DMS114 treated with DMSO at 0.1 percent for 48 hours (cell line): ENCODE measurements at regions not wholly inside any gene's neighbourhood (a gene's known extent, or its start where the extent isn't known, plus 50 kb on each side); places are given as distances from the start of the nearest gene placed in this dataset.
"Not testable (repeated sequence)": the region's sequence is repeated elsewhere in the genome, so short reads cannot be mapped to it uniquely, and the experiment has no call there.

ENCODE experiments used
- DNase-seq: peaks from one replicate; lab custom pipeline; 2025; ENCODE audit not compliant: unreplicated experiment; lab: John Stamatoyannopoulos, UW

DNA sequence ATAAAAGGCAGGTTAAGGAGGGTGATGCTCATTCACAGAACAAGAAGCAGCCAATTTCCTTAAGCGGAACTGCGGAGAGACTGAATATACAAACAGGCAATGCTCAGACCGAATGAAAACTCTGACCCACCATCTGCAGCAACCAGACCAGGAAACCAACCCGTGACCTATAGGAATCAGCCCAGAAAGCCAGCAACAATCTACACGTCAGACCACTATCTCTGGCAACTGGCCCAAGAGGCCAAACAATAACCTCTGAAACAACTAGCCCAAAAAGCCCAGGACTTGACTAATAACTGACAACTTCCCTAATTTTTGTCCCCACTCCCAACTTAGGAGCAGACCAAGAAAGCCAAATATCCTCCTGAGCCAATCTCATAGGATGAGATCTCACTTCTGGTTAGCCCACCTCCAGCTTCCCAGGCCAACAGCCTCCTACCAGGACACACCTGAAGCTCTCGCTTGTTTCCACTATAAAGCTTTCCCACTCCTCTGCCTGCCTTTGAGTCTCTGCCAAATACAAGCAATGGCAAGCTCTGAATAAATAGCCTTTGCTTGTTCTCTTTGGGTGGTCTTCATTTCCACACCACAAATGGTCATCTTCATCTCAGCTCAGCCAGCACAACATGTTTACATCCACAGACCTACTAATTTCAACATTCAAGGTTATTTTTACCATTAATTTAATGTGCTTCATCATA lies 168.5 kb downstream of the HSD17B3 start:
- DNase-seq = no peak

DNA sequence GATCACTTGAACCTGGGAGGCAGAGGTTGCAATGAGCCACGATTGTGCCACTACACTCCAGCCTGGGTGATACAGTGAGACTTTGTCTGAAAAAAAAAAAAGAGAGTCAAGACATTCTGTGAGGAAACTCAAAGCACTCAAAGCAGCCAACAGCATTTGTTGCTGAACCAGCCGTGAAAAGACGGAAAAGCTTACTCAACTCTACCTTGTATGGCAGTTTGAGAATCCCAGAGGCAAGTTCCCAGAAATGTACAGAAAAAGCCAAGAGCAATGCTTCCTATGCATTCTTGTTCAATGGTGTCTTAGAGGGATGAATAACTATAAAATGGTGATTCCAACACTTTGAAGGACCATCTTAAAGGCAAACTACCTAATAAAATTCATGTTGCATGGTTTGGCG lies 170.2 kb downstream of the HSD17B3 start:
- no peak for DNase-seq

DNA sequence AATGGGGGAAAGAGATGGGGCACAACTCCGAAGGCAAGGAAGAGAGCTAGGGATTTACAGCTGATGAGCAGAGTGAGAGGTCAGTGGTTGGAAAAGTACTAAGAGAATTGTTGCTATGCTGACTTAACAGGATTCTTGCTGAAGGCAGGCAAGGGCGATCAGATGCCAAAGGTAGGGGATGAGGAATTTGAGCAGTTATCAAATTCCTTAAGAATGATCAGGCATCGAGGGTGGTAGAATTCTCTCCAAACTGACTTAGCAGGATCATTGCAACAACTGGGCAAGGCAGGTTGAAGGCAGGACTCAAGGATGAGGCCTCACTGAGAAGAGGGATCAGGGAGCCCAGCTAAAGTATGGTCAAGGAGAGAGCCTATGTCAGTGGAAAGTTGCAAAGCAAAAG lies 171.0 kb downstream of the HSD17B3 start:
- DNase-seq = no peak

DNA sequence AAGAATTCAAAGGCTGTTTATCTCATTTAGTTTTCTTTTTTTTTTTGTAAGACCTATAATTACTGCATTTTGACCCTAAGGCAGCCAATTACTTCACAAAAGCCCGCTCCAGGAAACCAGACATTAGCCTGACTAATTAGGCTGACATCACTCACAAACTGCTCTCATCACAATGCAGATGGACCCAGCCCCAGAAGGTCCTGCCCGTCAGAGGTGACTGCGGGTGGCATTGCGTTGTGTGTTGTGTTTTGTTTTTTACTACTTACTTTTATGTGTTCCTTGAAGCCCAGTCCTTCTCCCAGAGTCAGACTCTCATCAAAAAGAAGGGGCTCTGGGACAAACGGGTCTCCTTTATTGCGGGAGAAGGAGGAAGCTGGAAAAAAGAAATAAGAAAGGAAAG lies 172.2 kb downstream of the HSD17B3 start:
- no peak for DNase-seq

DNA sequence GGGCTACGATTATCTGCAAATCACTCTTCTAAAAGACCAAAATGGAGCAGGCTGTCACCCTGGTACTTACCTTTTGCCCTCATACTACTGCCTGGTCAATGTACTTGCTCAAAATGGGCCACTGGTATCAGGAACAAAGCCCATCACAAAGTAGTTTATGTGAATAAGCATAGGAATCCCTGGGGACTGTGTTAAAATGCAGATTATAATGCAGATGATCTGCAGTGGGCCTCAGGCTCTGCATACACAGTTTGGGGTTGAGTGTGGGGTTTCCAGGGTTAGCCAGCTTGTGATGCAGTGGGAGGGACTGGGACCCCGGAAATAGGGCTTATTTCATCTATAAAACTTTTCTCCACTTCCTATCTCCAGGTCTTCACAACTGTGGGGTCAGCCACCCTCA lies 173.1 kb downstream of the HSD17B3 start:
- no peak for DNase-seq

DNA sequence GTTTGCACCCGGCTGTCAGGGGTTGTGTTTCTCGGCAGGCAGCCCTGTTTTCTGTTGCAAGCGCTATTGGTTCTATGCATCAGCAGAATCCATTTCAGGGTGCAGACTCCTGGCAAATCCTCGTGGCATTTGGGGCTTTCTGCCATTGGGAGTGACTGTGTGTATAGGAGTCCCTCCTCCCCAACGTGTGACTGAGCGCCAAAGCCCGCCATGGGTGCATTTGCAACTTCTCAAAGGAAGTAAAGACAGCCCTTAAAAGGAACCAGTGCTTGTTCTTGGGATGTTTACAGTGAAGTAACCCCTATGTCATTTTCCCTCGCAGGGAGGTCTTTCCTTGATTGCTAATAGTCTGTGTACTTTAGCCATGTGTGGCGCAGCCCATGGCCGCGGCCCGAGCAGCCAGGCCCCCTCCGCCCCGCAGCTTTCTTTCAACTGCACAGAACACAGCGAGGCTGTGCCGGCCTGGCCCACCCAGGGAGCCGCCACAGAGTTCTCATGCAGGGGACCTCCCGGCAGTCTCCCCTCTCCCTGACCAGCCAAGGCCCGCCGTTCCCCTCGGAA lies 175.6 kb downstream of the HSD17B3 start:
- DNase-seq = no peak

DNA sequence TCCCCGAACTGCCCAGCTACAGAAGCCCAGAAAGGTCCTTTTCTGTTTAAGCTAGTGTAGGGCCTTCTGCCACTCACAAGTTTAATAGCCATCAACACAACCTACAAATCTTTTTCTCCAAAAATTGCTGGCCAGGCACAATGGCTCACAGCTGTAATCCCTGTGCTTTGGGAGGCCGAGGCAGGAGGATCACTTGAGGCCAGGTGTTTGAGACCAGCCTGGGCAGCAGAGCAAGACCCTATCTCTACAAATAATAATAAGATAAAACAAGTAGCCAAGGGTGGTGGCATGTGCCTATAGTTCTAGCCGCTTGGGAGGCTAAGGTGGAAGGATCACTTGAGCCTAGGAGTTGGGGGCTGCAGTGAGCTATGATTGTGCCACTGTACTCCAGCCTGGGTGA lies 176.4 kb downstream of the HSD17B3 start:
- no peak for DNase-seq

DNA sequence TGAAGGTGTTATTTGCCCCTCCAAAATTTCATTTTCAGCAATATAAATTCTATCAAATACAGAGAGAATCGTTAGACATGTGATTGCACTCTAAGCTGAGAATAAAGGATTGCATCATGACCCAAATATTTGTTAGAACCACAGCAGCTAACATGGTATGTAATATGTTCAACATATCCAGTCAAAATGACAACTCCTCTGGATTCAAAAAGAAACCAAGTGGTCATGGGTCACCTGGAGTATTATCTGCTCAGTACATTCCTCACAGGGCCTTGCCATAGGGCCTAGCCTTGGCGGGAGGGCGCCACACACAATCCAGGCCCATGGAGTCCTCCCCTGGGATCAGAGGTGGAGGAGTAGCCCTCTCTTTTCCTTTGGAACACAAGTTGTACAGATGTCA lies 179.2 kb downstream of the HSD17B3 start:
- no peak for DNase-seq

DNA sequence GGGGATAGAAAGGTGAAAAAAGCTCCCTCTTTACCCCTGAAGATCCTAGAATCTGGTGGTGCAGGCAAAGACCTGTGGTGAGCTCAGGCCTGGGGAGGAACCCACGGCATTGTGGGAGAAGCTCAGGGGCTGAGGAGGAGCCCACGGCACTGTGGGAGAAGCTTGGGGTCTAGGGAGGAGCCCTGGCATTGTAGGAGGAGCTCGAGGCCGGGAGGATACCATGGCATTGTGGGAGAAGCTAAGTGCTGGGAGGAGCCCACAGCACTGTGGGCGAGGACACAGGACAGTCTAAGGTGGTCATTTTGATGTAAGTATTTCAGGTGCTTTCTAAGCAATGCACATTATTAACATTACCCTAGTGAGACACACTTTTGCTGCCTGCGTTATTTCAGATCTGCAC lies 179.7 kb downstream of the HSD17B3 start:
- no peak for DNase-seq

DNA sequence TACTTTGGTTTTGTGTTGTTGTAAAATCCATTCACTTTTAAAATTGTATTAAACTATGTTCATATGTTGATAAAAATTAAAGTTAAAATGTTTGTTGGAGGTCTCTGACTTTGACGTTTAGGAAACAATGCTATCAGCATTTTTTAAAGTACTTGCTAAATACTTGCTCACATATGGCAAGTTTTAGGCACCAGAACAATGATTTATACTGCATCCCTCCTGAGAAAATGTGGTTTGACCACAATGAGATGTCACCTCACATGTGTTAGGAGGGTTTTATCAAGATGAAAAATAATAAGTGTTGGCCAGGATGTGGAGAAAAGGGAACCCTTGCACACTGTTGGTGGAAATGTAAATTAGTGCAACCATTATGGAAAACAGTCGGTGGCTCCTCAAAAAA lies 180.8 kb downstream of the HSD17B3 start:
- DNase-seq = no peak

DNA sequence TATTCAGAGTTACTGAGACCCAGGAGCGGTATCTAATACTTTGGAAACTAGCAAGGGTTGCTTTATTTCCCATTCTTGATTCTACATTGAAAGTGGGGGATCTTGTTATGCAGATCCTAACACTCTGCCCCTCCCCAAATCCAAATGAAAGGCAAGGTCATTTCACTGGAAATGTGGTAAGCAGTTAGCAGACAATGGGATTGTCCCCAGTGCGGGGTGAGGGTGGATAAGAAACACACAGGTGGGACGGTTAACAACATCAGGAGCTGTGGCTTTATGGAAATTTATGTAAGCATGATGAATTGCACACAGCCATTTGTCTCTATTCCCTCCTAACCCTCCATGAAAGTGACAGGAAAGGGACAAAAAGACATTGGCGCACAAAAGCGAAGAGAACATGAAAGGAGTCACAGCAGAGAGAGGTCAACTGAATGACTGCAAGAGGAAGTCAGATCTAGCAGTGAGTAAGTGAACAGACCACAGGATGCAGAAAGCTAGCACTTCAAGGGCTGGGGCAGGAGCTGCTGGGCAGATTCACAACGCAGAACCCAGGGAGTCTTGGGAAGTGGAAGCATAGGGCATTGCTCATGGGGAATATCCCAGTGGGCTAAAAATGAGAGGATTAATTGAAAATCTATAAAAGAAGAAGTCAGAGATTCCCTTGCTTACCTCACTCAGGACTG lies 184.4 kb downstream of the HSD17B3 start:
- DNase-seq = no peak

DNA sequence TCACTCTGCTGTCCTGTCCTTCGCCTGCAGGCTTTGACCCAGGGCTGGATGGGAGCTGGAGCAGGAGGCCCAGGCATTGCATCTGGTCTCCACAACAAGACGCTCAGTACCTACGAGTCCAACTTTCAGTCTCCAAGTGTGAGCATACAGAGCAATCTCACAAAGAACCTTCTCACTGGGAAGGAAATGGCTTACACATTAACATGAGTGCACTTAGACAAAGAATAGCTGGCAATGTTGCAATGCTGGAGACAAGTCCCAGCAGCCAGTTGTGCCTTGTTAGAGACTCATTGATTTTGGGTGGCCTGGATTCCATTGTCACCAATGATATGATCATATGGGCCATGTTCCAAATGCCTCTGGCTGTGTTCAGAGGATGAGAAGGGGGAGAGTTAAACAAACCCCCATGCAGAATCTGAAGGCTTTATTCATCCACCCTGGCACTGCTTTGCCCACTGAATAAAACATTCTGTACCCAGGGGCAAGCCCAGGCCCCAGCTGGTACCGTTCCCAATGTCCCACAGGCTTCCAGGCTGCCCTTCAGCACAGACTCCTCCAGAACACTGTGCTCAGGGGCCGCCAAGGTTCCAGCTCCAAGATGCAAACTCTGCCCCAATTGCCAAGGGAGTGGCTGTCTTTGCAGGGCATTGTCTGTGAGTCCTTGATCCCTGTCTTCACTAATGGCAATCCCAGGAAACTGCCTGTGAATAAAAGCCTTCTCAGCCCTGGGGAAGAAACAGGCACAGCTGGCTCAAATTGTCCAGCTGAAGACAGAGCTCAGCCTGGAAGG lies 185.5 kb downstream of the HSD17B3 start:
- DNase-seq = no peak

DNA sequence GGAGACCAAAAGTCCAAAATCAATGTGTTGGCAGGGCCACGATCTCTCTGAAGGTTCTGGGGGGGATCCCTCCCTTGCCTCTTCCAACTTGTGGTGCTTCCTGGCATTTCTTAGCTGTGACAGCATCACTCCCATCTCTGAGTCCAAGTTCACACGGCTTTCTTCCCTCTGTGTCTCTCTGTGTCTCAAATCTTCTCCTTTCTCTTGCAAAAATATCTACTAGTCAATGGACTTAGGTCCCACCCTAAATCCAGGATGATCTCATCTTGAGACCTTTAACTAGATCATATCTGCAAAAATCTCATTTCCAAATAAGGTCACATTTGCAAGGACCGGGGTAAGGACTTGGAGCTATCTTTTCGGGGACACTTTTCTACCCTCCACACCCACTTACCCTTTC lies 186.1 kb downstream of the HSD17B3 start:
- DNase-seq = no peak

DNA sequence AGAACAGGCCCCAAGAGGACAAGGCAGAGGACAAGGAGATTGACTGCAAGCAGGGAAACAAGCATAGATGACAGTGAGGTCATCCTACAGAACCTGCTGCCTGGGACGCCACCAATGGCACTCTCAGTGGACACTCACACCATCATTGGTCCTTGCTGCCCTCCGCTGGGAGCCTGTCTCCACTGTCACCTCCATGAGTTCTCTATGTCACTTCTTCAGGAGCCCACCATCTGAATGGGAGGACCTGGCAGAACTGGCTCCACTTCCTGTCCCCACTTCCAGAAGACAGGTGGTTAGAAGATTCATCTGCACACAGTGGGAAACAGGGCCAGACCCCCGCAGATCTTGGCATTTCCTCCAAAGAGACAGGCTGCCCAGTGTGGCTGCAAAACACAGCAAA lies 188.9 kb downstream of the HSD17B3 start:
- DNase-seq = no peak

DNA sequence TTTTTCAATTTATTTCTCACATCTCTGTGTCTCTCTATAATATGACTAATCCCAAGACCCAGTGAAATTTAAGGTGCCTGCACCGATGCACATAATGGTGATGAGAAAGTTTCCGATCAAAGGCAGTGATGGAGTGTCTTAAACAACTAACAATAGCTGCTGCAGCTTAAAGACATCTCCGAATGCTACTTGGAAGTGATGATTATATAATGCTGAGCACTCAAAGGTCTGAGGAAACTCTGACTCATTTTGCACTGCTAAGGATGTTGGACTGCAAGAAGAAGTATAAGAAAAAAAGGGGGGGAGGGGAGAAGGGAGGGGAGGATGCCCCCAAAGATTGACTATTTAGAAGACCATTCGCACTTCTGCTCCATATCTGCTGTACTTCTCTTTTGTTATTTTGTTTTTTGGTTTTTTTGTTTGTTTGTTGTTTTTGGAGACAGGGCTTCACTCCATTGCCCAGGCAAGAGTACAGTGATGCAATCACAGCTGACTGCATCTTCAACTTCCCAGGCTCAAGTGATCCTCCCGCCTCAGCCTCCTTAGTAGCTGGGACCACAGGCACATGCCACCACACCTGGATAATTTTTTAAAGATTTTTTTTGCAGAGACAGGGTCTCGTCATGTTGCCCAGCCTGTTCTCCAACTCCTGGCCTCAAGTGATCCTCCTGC lies 192.2 kb downstream of the HSD17B3 start:
- DNase-seq = no peak

DNA sequence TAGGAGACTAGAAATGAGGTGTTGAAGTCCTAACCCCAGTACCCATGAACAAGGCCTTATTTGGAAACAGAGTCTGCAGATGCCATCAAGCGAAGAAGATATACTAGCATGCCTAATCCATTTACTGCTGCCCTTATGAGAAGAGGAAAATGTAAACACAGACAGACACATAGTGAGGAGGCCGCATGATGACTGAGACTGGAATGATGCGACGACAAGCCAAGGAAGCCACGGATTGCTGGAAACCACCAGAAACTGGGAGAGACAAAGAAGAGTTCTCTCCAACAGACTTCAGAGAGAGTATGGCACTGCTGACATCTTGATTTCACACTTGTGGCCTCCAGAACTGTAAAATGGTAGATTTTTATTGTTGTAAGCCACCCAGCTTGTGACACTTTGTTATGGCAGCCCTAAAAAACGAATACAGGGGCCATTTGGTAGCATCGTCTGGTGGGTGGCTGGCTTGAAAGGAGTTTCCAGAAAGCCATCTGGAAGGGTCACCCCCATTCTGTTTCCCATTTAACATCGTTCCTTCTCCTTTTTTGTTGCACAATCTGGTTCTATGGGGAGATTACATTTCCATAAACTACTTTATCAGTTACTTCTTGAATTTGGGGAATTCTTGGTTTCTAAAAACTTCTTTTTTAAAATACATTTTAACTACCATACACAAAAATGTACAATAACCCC lies 193.1 kb downstream of the HSD17B3 start:
- no peak for DNase-seq

DNA sequence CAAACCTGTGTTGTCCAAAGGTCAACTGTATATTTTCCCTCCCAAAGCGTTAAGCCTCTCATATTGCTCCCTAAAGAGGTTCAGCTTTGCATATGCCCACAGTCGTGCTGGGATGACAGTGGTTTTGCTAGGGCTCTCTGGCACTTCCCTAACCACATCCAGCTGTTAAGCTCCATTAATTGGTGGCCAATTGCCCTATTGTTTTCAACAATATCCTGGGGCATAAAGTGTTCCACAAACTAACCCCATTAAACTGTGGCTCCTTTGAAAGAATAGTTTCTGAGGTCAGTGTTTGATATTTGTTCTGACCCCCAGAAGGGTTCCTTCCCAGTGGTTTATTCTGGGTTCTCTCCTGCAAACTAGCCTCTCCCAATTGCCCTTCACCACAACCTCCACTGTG lies 194.5 kb downstream of the HSD17B3 start:
- no peak for DNase-seq

DNA sequence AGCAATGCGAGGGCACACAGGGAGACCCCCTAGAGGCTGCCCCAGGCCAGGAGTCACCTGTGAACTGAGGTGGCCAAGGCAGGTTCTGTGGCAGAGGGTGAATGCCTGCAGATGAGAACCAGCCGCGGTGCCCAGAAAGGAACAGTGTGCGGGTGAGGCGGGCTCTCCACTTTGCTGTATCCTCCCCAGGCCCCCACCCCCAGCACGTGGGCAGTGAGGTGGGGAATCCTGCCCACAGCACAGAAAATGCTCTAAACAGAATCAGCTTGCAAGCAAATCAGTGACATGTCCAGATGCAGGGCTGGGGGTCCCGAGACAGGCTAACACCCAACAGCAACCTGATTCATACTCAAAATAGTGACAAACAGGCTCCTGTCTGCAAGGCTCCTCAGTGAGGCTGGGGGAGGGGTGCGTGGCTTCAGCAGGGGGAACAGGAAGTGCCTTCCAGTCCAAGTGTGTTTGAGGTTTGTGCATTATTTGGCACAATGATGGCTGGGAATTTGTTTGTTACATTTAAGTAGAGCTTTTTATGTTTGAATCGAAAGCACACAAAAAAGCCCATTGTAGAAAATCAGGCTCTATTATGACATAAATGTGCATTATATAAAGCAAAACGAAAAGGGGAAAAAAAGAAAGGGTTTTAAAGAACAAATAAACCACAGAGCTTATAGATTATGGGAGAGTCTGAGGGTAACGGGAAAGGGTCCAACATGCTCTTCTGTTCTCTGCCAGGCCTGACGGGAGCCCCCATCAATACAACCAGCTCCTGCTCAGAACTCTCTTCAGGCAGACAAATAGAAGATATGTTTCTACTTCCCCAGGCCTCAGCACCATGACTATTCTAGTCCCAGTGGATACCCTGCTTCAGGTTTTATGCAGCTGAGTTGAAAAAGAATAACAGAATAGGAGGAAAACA lies 201.3 kb downstream of the HSD17B3 start:
- no peak for DNase-seq

DNA sequence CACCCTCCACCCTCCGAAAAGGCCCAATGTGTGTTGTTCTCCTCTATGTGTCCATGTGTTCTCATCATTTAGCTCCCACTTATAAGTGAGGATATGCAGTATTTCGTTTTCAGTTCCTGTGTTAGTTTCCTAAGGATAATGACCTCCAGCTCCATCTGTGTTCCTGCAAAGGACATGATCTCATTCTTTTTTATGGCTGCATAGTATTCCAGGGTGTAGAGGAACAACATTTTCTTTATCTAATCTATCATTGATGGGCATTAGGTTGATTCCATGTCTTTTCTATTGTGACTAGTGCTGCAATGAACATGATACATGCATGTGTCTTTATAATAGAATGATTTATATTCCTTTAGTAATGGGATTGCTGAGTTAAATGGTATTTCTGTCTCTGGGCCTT lies 211.3 kb downstream of the HSD17B3 start:
- not testable (repeated sequence) for DNase-seq
